Calu3 (cell line): ENCODE measurements at regions not wholly inside any gene's neighbourhood (a gene's known extent, or its start where the extent isn't known, plus 50 kb on each side); places are given as distances from the start of the nearest gene placed in this dataset.

Source experiments
- BruUV-seq: library from RNA; stranded (reverse); fragments of 400-500 nt; replicated peaks from 2 replicates; lab custom pipeline; 2021; lab: Mats Ljungman, UMichigan
- CTCF ChIA-PET: fragments of 300-600 bp; sonication (Branson Sonifier 250); formaldehyde crosslinking; loops from one replicate; lab custom pipeline; 2022; ENCODE audit warnings: antibody characterized with exemption; lab: Charles Lee
- DNase-seq: peaks from one replicate; pipeline ENCODE4 v3.0.0; 2022
- H3K27ac Mint-ChIP-seq: one replicate; pipeline ENCODE4 v1.8.0; 2022; ENCODE audit warnings: mixed read lengths; ENCODE audit not compliant: unreplicated experiment
- H3K27me3 Mint-ChIP-seq: one replicate; pipeline ENCODE4 v1.8.0; 2022; ENCODE audit warnings: mixed read lengths; ENCODE audit not compliant: unreplicated experiment
- H3K36me3 Mint-ChIP-seq: one replicate; pipeline ENCODE4 v1.8.0; 2022; ENCODE audit warnings: mild to moderate bottlenecking, moderate library complexity, mixed read lengths; ENCODE audit not compliant: insufficient read depth, unreplicated experiment
- H3K4me1 Mint-ChIP-seq: one replicate; pipeline ENCODE4 v1.8.0; 2022; ENCODE audit warnings: mild to moderate bottlenecking, low read depth, mixed read lengths; ENCODE audit not compliant: unreplicated experiment
- H3K4me3 Mint-ChIP-seq: one replicate; pipeline ENCODE4 v1.8.0; 2022; ENCODE audit warnings: mild to moderate bottlenecking, low read depth, moderate library complexity, mixed read lengths; ENCODE audit not compliant: unreplicated experiment
- H3K9me3 Mint-ChIP-seq: one replicate; pipeline ENCODE4 v1.8.0; 2022; ENCODE audit warnings: low read depth, mixed read lengths; ENCODE audit not compliant: unreplicated experiment
- intact Hi-C: fragments of 100-400 bp; cut with micrococcal nuclease; formaldehyde crosslinking; loops from one replicate; pipeline ENCODE4 v1.10.0; 2022; ENCODE audit not compliant: unreplicated experiment
- TF ChIP-seq, protein P1 (sequence below): fragments of 200-600 bp; IDR thresholded peaks from one replicate; pipeline ENCODE4 v1.8.0; 2022; ENCODE audit warnings: antibody characterized with exemption; ENCODE audit not compliant: unreplicated experiment

DNA sequence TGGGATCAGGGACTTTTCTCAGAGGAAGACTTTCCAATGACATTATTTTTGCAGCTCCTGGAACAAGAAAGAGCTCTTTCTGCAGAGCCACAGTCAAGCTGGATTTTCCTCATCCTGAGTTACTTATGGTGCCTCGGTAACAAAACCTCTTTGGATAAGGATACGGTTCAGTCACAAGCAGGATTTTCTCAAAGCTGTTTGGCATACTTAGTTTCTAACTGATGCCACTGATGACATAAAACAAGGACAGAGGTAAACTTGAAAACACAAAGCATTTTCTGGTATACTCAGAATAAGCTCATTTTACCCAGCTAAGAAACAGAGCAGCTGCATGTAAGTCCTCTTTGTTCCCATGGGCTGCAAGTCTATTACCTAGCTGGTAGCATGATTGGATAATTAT is 340.9 kb upstream of the MEOX2 start:
- BruUV-seq, result no TSS peak
- TF ChIP-seq, protein P1, sequence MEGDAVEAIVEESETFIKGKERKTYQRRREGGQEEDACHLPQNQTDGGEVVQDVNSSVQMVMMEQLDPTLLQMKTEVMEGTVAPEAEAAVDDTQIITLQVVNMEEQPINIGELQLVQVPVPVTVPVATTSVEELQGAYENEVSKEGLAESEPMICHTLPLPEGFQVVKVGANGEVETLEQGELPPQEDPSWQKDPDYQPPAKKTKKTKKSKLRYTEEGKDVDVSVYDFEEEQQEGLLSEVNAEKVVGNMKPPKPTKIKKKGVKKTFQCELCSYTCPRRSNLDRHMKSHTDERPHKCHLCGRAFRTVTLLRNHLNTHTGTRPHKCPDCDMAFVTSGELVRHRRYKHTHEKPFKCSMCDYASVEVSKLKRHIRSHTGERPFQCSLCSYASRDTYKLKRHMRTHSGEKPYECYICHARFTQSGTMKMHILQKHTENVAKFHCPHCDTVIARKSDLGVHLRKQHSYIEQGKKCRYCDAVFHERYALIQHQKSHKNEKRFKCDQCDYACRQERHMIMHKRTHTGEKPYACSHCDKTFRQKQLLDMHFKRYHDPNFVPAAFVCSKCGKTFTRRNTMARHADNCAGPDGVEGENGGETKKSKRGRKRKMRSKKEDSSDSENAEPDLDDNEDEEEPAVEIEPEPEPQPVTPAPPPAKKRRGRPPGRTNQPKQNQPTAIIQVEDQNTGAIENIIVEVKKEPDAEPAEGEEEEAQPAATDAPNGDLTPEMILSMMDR, result no peak
- H3K9me3 Mint-ChIP-seq, result no peaks in the 10 kb centered on the region
- CTCF ChIA-PET, result no interaction called here
- no peaks in the 10 kb centered on the region for H3K4me1 Mint-ChIP-seq
- no peaks in the 10 kb centered on the region for H3K36me3 Mint-ChIP-seq
- H3K27me3 Mint-ChIP-seq, result no peaks in the 10 kb centered on the region
- no peak overlapping the region for H3K27ac Mint-ChIP-seq
- DNase-seq, result no peak
- intact Hi-C loops, result no loop called here
- H3K4me3 Mint-ChIP-seq, result no peak overlapping the region

DNA sequence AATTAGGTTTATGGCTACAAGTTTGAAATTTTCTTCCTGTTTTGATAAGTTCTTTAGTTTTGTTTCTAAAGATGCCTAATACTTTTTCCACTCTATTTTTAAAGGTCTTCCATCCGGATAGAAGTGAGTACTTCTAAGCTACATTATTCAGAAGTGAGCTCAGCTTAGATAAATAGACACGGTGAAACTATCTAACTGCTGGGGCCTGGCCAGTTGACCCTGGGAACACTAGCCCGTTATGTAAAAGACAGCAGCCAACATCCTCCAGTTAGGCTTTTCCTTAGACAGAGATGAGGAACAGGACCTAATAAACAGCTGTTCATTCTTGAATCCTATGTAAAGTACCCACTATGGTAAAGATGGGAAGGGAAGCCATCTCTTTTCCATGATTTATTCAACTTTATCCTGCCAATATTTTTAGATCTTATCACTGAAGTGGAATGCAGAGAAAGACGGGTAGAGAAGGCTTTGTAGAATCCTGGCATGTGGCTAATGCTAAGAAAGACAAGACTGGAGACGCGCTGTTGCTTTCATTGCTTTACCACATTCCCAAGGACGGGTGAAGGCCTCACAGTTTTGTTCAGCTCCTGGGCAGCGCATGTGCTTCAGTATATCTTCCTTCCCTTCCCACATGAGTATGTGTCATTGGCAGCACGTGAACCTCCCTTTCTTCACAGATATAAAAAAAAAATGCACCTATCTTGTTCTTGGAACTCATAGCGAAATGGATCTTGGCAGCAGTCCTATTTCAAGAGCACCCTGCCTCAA is 340.0 kb upstream of the MEOX2 start:
- no peak for DNase-seq
- Mint-ChIP-seq H3K27ac (no peak overlapping the region), H3K27me3 (no peaks in the 10 kb centered on the region), H3K4me1 (no peaks in the 10 kb centered on the region), H3K9me3 (no peaks in the 10 kb centered on the region), H3K4me3 (no peak overlapping the region), H3K36me3 (no peaks in the 10 kb centered on the region)
- TF ChIP-seq, protein P1, result no peak
- intact Hi-C loops, result no loop called here
- CTCF ChIA-PET, result no interaction called here
- BruUV-seq, result no TSS peak

DNA sequence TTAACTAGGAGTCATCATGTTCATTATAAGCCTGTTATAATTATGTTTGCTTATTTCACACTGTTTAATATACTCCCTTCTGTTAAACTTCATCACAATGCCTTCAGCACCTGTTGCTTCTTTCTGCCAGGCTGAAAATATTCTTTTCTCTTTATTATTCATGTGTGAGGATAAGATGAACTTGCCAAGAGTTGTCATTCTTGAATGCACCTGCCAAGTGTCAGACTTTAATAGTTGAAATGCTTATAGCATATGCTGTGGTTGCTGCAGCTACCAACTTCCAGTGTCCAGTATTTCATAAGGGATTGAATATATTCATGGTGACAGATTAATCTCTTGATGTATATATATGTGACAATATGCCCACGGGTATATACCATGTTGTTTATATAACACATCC is 339.2 kb upstream of the MEOX2 start:
- intact Hi-C loops, result no loop called here

DNA sequence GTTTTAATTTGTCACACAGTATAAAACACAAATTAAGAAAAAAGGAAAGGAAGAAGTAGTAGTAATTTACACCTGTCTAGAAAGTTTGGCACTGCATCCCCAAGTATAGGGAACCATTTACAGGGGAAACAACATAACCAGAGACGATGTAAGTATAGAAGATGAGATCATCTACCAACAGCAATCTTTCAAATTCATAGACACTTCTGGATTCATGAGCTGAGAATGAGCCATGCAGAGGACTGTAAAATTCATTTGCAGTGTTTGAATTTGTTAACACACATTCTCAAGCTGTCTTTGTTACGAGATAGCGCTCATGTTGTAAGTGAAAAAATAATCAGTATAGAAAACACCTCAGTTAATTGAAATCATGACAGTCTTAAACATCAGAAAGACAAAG is 337.0 kb upstream of the MEOX2 start:
- CTCF ChIA-PET, result no interaction called here
- TF ChIP-seq, protein P1, result no peak
- Mint-ChIP-seq H3K27me3 (no peaks in the 10 kb centered on the region), H3K36me3 (no peaks in the 10 kb centered on the region), H3K27ac (no peak overlapping the region), H3K9me3 (no peaks in the 10 kb centered on the region), H3K4me3 (no peak overlapping the region), H3K4me1 (no peaks in the 10 kb centered on the region)
- no peak for DNase-seq
- BruUV-seq, result no TSS peak
- intact Hi-C loops, result no loop called here

More for the DNA sequence above, 339.2 kb upstream of the MEOX2 start:
- Mint-ChIP-seq H3K36me3 (no peaks in the 10 kb centered on the region), H3K4me1 (no peaks in the 10 kb centered on the region), H3K27me3 (no peaks in the 10 kb centered on the region), H3K9me3 (no peaks in the 10 kb centered on the region), H3K27ac (no peak overlapping the region), H3K4me3 (no peak overlapping the region)
- no TSS peak for BruUV-seq
- CTCF ChIA-PET, result interaction anchor here (0.6 kb wide), 1 partner anchor 45 kb away, joined by 3 read pairs; no protein-coding TSS in a partner anchor
- TF ChIP-seq, protein P1, result no peak
- no peak for DNase-seq
